ENCODE measurements at regions not wholly inside any gene's neighbourhood (a gene's known extent, or its start where the extent isn't known, plus 50 kb on each side); places are given as distances from the start of the nearest gene placed in this dataset.

DNA sequence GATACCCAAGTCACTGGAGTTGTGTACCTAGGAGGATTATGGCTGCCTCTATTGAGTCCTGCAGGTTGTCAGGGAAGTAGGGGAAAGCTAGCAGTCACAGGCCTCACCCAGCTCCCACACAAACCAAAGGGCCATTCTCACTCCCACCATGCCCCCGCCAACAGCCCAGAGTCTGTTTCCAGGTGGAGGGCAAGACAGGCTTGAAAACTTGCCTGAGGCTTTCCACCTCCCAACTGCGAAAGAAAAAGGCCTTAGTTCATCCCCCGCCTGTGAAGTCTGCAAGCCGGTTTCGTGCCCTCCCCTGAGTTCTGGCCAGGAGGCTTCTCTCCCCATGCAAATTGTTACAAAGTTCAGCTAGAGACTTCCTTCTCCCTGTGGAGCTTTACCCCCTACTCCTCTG, 270.3 kb downstream of the TXNL1 start:
- Histone ChIP-seq H4K20me1 (ENCODE audit: low read depth, low read length) (no peaks in the 10 kb centered on the region), H3K79me2 (ENCODE audit: insufficient read depth, low read length) (no peaks in the 10 kb centered on the region), H3F3A (ENCODE audit: insufficient read depth) (no peaks in the 10 kb centered on the region), H2AFZ (ENCODE audit: low read depth, low read length, severe bottlenecking) (no peak overlapping the region), H3K27ac (ENCODE audit: low read depth, low read length) (no peak overlapping the region), H3K9ac (ENCODE audit: low read length) (no peak overlapping the region), H3K27me3 (ENCODE audit: low read length) (no peaks in the 10 kb centered on the region), H3K4me2 (ENCODE audit: low read depth, low read length, poor library complexity, severe bottlenecking) (no peak overlapping the region), H3K9me2 (replicated peaks; ENCODE audit: insufficient read depth, low read length) (no peaks in the 10 kb centered on the region), H3K36me3 (ENCODE audit: low read length) (no peaks in the 10 kb centered on the region), H3K9me3 (ENCODE audit: insufficient read depth, low read length) (no peaks in the 10 kb centered on the region), H3K4me3 (ENCODE audit: insufficient read depth, low read length, poor library complexity, severe bottlenecking) (no peak overlapping the region)
- TF ChIP-seq CTCF (IDR thresholded peaks at IDR 0.05; ENCODE audit: insufficient read depth, low read length, poor library complexity, severe bottlenecking) (no peak), EZH2phosphoT487 (conservative IDR thresholded peaks at IDR 0.05; ENCODE audit: low read length) (no peak)

GRCh38 chr18:56358608-56359280, 279.6 kb downstream of the TXNL1 start:
- no peak overlapping the region for H3K9ac ChIP-seq (ENCODE audit: low read length)
- TF ChIP-seq EZH2phosphoT487 (conservative IDR thresholded peaks at IDR 0.05; ENCODE audit: low read length) = no peak
- TF ChIP-seq CTCF (IDR thresholded peaks at IDR 0.05; ENCODE audit: insufficient read depth, low read length, poor library complexity, severe bottlenecking) = no peak
- H3K79me2 ChIP-seq (ENCODE audit: insufficient read depth, low read length) = no peaks in the 10 kb centered on the region
- no peak overlapping the region for H3K4me2 ChIP-seq (ENCODE audit: low read depth, low read length, poor library complexity, severe bottlenecking)
- H3K36me3 ChIP-seq (ENCODE audit: low read length) = no peaks in the 10 kb centered on the region
- H2AFZ ChIP-seq (ENCODE audit: low read depth, low read length, severe bottlenecking) = no peak overlapping the region
- H3K4me3 ChIP-seq (ENCODE audit: insufficient read depth, low read length, poor library complexity, severe bottlenecking) = no peak overlapping the region
- no peaks in the 10 kb centered on the region for H3K9me2 ChIP-seq (replicated peaks; ENCODE audit: insufficient read depth, low read length)
- H3K27me3 ChIP-seq (ENCODE audit: low read length) = no peaks in the 10 kb centered on the region
- no peak overlapping the region for H3K27ac ChIP-seq (ENCODE audit: low read depth, low read length)
- no peaks in the 10 kb centered on the region for H4K20me1 ChIP-seq (ENCODE audit: low read depth, low read length)
- peaks cover 11% of the 10 kb centered on the region; the same call in 1 of the 2 replicates for H3K9me3 ChIP-seq (ENCODE audit: insufficient read depth, low read length)
- no peaks in the 10 kb centered on the region for H3F3A ChIP-seq (ENCODE audit: insufficient read depth)

GRCh38 chr18:56353663-56354260, 284.6 kb downstream of the TXNL1 start:
- Histone ChIP-seq H3K4me3 (ENCODE audit: insufficient read depth, low read length, poor library complexity, severe bottlenecking) (no peak overlapping the region), H3K9me3 (ENCODE audit: insufficient read depth, low read length) (no peaks in the 10 kb centered on the region; the same call in 1 of the 2 replicates), H3K27me3 (ENCODE audit: low read length) (no peaks in the 10 kb centered on the region), H3K4me2 (ENCODE audit: low read depth, low read length, poor library complexity, severe bottlenecking) (no peak overlapping the region), H3F3A (ENCODE audit: insufficient read depth) (no peaks in the 10 kb centered on the region), H3K27ac (ENCODE audit: low read depth, low read length) (no peak overlapping the region), H3K9me2 (replicated peaks; ENCODE audit: insufficient read depth, low read length) (no peaks in the 10 kb centered on the region), H3K9ac (ENCODE audit: low read length) (no peak overlapping the region), H3K36me3 (ENCODE audit: low read length) (no peaks in the 10 kb centered on the region), H2AFZ (ENCODE audit: low read depth, low read length, severe bottlenecking) (no peak overlapping the region), H4K20me1 (ENCODE audit: low read depth, low read length) (no peaks in the 10 kb centered on the region), H3K79me2 (ENCODE audit: insufficient read depth, low read length) (no peaks in the 10 kb centered on the region)
- TF ChIP-seq CTCF (IDR thresholded peaks at IDR 0.05; ENCODE audit: insufficient read depth, low read length, poor library complexity, severe bottlenecking) (no peak), EZH2phosphoT487 (conservative IDR thresholded peaks at IDR 0.05; ENCODE audit: low read length) (no peak)

Data from SU-DHL-6 (cell line).